Neural cell (in vitro differentiated cells): ENCODE measurements at regions not wholly inside any gene's neighbourhood (a gene's known extent, or its start where the extent isn't known, plus 50 kb on each side); places are given as distances from the start of the nearest gene placed in this dataset.

Experiments used
- H2AFZ ChIP-seq: fragments of 200-600, 300-800 bp; sonication (generic), shearing (Covaris generic); 2 replicates; pipeline ENCODE4 v1.6.0; 2014; ENCODE audit warnings: low read depth, mild to moderate bottlenecking, antibody characterized with exemption, low read length, moderate library complexity
- H3F3A ChIP-seq: fragments of 200-600 bp; shearing (Covaris generic); 2 replicates; pipeline ENCODE4 v1.6.1; 2016; ENCODE audit warnings: mild to moderate bottlenecking, moderate library complexity, mixed read lengths, antibody characterized with exemption, low read length; ENCODE audit not compliant: insufficient read depth, poor library complexity, severe bottlenecking
- H3K27ac ChIP-seq: fragments of 200-600, 300-800 bp; sonication (generic), shearing (Covaris generic); 2 replicates; pipeline ENCODE4 v1.5.1; 2014; ENCODE audit warnings: mild to moderate bottlenecking, low read length, moderate library complexity
- H3K27me3 ChIP-seq: fragments of 300-800, 200-600 bp; sonication (generic), shearing (Covaris generic); 2 replicates; pipeline ENCODE4 v1.6.0; 2014; ENCODE audit warnings: mild to moderate bottlenecking, low read depth, low read length, moderate library complexity; ENCODE audit not compliant: insufficient read depth
- H3K36me3 ChIP-seq: fragments of 300-800, 200-600 bp; sonication (generic), shearing (Covaris generic); 2 replicates; pipeline ENCODE4 v1.5.1; 2014; ENCODE audit warnings: mild to moderate bottlenecking, antibody characterized with exemption, low read length, moderate library complexity; ENCODE audit not compliant: insufficient read depth
- H3K4me2 ChIP-seq: fragments of 300-800, 200-600 bp; sonication (generic), shearing (Covaris generic); 2 replicates; pipeline ENCODE4 v1.6.0; 2014; ENCODE audit warnings: mild to moderate bottlenecking, low read length
- H3K4me3 ChIP-seq: fragments of 300-800, 200-600 bp; sonication (generic), shearing (Covaris generic); 2 replicates; pipeline ENCODE4 v1.5.1; 2014; ENCODE audit warnings: mild to moderate bottlenecking, low read length, moderate library complexity
- H3K79me2 ChIP-seq: fragments of 200-600 bp; shearing (Covaris generic); replicated peaks from 2 replicates; pipeline ENCODE4 v1.6.0; 2014; ENCODE audit warnings: mild to moderate bottlenecking, low read length, moderate library complexity; ENCODE audit not compliant: insufficient read depth
- H3K9ac ChIP-seq: fragments of 300-800, 200-600 bp; sonication (generic), shearing (Covaris generic); 2 replicates; pipeline ENCODE4 v1.6.1; 2016; ENCODE audit warnings: mild to moderate bottlenecking, low read length, mixed read lengths
- H3K9me2 ChIP-seq: fragments of 200-600 bp; shearing (Covaris generic); 2 replicates; pipeline ENCODE4 v1.6.1; 2016; ENCODE audit warnings: mild to moderate bottlenecking, low read length, mixed read lengths; ENCODE audit not compliant: insufficient read depth
- H3K9me3 ChIP-seq: fragments of 200-600, 300-800 bp; sonication (generic), shearing (Covaris generic); 2 replicates; pipeline ENCODE4 v1.6.1; 2016; ENCODE audit warnings: mild to moderate bottlenecking, mixed run types, low read length, moderate library complexity, mixed read lengths
- H4K20me1 ChIP-seq: fragments of 200-600 bp; shearing (Covaris generic); 2 replicates; pipeline ENCODE4 v1.6.1; 2016; ENCODE audit warnings: mild to moderate bottlenecking, mixed run types; ENCODE audit not compliant: insufficient read depth
- EP300 ChIP-seq: fragments of 450-650 bp; conservative IDR thresholded peaks from 2 replicates; pipeline ENCODE4 v1.6.1; 2014; ENCODE audit warnings: antibody characterized with exemption, mild to moderate bottlenecking, moderate library complexity; ENCODE audit not compliant: poor library complexity, severe bottlenecking
- EZH2 ChIP-seq: fragments of 200-600, 300-800 bp; shearing (Covaris generic), sonication (generic); IDR thresholded peaks from 2 replicates; pipeline ENCODE4 v1.6.1; 2014; ENCODE audit warnings: antibody characterized with exemption, low read length, borderline replicate concordance, mild to moderate bottlenecking; ENCODE audit not compliant: insufficient read depth, poor library complexity, severe bottlenecking
- MXI1 ChIP-seq: fragments of 450-650 bp; conservative IDR thresholded peaks from 2 replicates; pipeline ENCODE4 v1.6.1; 2014; ENCODE audit warnings: antibody characterized with exemption, mild to moderate bottlenecking; ENCODE audit not compliant: poor library complexity, severe bottlenecking
- POLR2AphosphoS5 ChIP-seq: IDR thresholded peaks from 2 replicates; pipeline ENCODE4 v1.6.1; 2012
- RAD21 ChIP-seq: fragments of 450-650 bp; conservative IDR thresholded peaks from 2 replicates; pipeline ENCODE4 v1.6.1; 2014; ENCODE audit warnings: antibody characterized with exemption, mild to moderate bottlenecking, moderate library complexity
- SMC3 ChIP-seq: fragments of 450-650 bp; conservative IDR thresholded peaks from 2 replicates; pipeline ENCODE4 v1.6.1; 2014; ENCODE audit warnings: antibody characterized with exemption, mild to moderate bottlenecking, moderate library complexity; ENCODE audit not compliant: poor library complexity
- TAF1 ChIP-seq: IDR thresholded peaks from 2 replicates; pipeline ENCODE4 v1.6.1; 2012; ENCODE audit warnings: low read depth
- TF ChIP-seq, protein P1 (sequence below): fragments of 450-650 bp; IDR thresholded peaks from 2 replicates; pipeline ENCODE4 v1.5.1; 2014; ENCODE audit warnings: antibody characterized with exemption, mild to moderate bottlenecking, moderate library complexity; ENCODE audit not compliant: poor library complexity, severe bottlenecking
- TF ChIP-seq, protein P2 (sequence below): IDR thresholded peaks from 2 replicates; pipeline ENCODE4 v1.6.1; 2012; ENCODE audit warnings: borderline replicate concordance

DNA sequence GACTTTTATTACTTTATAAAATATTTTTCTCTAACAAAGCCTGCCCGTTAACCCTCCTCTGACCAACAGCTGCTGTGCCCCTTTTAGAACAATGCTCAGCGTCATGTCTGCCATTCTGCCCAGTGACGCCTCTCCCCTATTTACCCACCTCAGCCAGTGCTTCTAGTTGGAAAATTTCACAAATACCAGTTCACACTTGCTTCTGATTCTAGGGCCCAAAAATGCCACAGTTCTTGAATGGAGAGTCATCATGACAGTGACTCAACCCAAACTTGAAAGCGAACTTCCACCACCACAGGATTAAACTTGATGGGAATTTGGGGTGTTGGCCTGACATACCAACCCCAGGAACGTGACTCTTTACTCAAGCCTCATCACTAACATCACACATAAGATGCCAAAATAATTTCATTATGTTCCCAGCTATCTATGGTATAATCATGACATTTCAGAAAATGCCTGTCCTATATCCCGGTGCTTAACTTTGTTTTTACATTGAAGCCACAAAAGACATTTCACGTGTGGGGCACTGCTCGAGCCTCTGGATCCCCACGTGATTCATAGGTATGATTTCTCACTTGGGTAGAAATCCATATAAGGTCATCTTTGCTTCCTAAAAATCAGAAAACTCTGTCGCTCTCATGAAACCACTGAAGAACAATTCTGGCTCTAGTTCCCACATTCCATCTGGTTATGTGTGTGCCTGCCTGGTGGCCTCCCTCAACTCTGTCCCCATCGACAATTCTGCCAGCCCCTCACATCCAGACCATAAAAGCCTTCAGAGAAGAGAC, 220.9 kb downstream of the ACTL7B start:
- Histone ChIP-seq H3K4me3 (no peak overlapping the region), H3K27me3 (no peaks in the 10 kb centered on the region), H3K9ac (no peak overlapping the region), H3K36me3 (no peaks in the 10 kb centered on the region), H2AFZ (no peak overlapping the region), H4K20me1 (no peaks in the 10 kb centered on the region), H3K9me3 (no peaks in the 10 kb centered on the region), H3K9me2 (no peaks in the 10 kb centered on the region), H3F3A (no peaks in the 10 kb centered on the region), H3K4me2 (no peak overlapping the region), H3K27ac (no peak overlapping the region), H3K79me2 (no peaks in the 10 kb centered on the region)
- TF ChIP-seq RAD21 (no peak), EZH2 (no peak), EP300 (no peak), MXI1 (no peak), TAF1 (no peak), POLR2AphosphoS5 (no peak), SMC3 (no peak)
- TF ChIP-seq, protein P1, sequence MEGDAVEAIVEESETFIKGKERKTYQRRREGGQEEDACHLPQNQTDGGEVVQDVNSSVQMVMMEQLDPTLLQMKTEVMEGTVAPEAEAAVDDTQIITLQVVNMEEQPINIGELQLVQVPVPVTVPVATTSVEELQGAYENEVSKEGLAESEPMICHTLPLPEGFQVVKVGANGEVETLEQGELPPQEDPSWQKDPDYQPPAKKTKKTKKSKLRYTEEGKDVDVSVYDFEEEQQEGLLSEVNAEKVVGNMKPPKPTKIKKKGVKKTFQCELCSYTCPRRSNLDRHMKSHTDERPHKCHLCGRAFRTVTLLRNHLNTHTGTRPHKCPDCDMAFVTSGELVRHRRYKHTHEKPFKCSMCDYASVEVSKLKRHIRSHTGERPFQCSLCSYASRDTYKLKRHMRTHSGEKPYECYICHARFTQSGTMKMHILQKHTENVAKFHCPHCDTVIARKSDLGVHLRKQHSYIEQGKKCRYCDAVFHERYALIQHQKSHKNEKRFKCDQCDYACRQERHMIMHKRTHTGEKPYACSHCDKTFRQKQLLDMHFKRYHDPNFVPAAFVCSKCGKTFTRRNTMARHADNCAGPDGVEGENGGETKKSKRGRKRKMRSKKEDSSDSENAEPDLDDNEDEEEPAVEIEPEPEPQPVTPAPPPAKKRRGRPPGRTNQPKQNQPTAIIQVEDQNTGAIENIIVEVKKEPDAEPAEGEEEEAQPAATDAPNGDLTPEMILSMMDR = no peak
- TF ChIP-seq, protein P2, sequence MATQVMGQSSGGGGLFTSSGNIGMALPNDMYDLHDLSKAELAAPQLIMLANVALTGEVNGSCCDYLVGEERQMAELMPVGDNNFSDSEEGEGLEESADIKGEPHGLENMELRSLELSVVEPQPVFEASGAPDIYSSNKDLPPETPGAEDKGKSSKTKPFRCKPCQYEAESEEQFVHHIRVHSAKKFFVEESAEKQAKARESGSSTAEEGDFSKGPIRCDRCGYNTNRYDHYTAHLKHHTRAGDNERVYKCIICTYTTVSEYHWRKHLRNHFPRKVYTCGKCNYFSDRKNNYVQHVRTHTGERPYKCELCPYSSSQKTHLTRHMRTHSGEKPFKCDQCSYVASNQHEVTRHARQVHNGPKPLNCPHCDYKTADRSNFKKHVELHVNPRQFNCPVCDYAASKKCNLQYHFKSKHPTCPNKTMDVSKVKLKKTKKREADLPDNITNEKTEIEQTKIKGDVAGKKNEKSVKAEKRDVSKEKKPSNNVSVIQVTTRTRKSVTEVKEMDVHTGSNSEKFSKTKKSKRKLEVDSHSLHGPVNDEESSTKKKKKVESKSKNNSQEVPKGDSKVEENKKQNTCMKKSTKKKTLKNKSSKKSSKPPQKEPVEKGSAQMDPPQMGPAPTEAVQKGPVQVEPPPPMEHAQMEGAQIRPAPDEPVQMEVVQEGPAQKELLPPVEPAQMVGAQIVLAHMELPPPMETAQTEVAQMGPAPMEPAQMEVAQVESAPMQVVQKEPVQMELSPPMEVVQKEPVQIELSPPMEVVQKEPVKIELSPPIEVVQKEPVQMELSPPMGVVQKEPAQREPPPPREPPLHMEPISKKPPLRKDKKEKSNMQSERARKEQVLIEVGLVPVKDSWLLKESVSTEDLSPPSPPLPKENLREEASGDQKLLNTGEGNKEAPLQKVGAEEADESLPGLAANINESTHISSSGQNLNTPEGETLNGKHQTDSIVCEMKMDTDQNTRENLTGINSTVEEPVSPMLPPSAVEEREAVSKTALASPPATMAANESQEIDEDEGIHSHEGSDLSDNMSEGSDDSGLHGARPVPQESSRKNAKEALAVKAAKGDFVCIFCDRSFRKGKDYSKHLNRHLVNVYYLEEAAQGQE = no peak

DNA sequence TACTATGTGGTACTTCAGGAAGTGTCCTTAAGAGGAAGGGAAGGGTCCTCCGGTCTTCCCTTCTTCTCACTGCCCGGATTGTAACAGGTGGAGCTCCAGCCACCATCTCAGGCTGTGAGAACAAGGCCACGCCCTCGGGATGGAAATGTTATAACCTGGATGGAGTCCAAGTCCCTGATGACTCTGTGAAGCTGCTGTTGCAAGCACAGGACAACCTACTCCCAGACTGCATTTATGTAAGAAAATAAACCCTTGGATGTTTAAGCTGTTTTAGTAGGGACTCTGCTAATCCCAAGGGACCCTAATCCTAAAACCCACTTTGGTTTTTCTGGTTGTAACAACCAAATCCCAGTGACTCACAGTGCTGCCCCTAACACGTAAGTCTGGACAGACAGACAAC, 221.6 kb downstream of the ACTL7B start:
- no peak for TF ChIP-seq RAD21
- TF ChIP-seq EZH2 = no peak
- TF ChIP-seq, protein P2 = no peak
- TF ChIP-seq TAF1 = no peak
- no peak for TF ChIP-seq MXI1
- no peak for TF ChIP-seq SMC3
- no peak for TF ChIP-seq POLR2AphosphoS5
- no peak for TF ChIP-seq EP300
- TF ChIP-seq, protein P1 = no peak
- Histone ChIP-seq H3K9me3 (no peaks in the 10 kb centered on the region), H3K9ac (no peak overlapping the region), H3K27me3 (no peaks in the 10 kb centered on the region), H3K4me2 (no peak overlapping the region), H4K20me1 (no peaks in the 10 kb centered on the region), H3K27ac (no peak overlapping the region), H2AFZ (no peak overlapping the region), H3K4me3 (no peak overlapping the region), H3K79me2 (no peaks in the 10 kb centered on the region), H3K36me3 (no peaks in the 10 kb centered on the region), H3K9me2 (no peaks in the 10 kb centered on the region), H3F3A (no peaks in the 10 kb centered on the region)
